Right lobe of liver (tissue), 6 donors: ENCODE measurements at regions not wholly inside any gene's neighbourhood (a gene's known extent, or its start where the extent isn't known, plus 50 kb on each side); places are given as distances from the start of the nearest gene placed in this dataset.

ENCODE experiments used
- ATAC-seq, 4 donors: fragments of 200-7000 bp; cut with Tn5 transposase; one replicate each; pipeline ENCODE4 v1.9.1; 2020; ENCODE audit warnings: mild to moderate bottlenecking in 4 of 4, moderate library complexity in 4 of 4
- DNase-seq, 3 donors: peaks; one replicate each; pipeline ENCODE4 v3.0.0-alpha.2; 2020
- H3K27ac ChIP-seq, 3 donors: fragments of 200-600 bp; one replicate each; pipeline ENCODE4 v1.8.0; 2022
- H3K27me3 ChIP-seq, 2 donors: fragments of 200-600 bp; one replicate each; pipeline ENCODE4 v1.8.0; 2022
- H3K36me3 ChIP-seq, 4 donors: fragments of 200-600 bp; sonication (generic) in 1 of 4; one replicate each; pipeline versions ENCODE4 v1.5.1 to v1.8.0; 2017 to 2022; ENCODE audit warnings: control low read depth in 1 of 4
- H3K4me1 ChIP-seq, 4 donors: fragments of 200-600 bp; sonication (generic) in 1 of 4; one replicate each; pipeline versions ENCODE4 v1.5.1 to v1.8.0; 2017 to 2022; ENCODE audit warnings: control low read depth in 1 of 4
- H3K4me3 ChIP-seq, 3 donors: fragments of 200-600 bp; one replicate each; pipeline ENCODE4 v1.8.0; 2022
- H3K9me3 ChIP-seq, 4 donors: fragments of 200-600 bp; sonication (generic) in 1 of 4; one replicate each; pipeline versions ENCODE4 v1.5.1 to v1.8.0; 2017 to 2022; ENCODE audit warnings: control low read depth in 1 of 4
- POLR2A ChIP-seq: fragments of 450-650 bp; IDR thresholded peaks from one replicate; pipeline ENCODE4 v1.6.1; 2017; ENCODE audit warnings: antibody characterized with exemption, mild to moderate bottlenecking
- WGBS: methylation state at CpG from one replicate; pipeline ENCODE4 v1.1.6; 2018; ENCODE audit warnings: low coverage, low lambda C conversion rate; ENCODE audit not compliant: insufficient coverage; ENCODE audit errors: missing lambda C conversion rate; 5-methylcytosine and 5-hydroxymethylcytosine counted together
- intact Hi-C, 2 donors: fragments of 100-400 bp; cut with DNase I; formaldehyde crosslinking; loops; one replicate each; pipeline versions ENCODE4 v1.11.2 to v1.14.1; 2022
- TF ChIP-seq, protein P1 (sequence below), 4 donors: fragments of 200-600 bp in 3 of 4; fragments of 450-650 bp in 1 of 4; IDR thresholded peaks; one replicate each; pipeline versions ENCODE4 v1.5.1 to v1.8.0; 2016 to 2022; ENCODE audit warnings: antibody characterized with exemption in 4 of 4, mild to moderate bottlenecking in 2 of 4
- donor health status: DM: no; HTN: yes; CAD: no.
- donor health status: DM: no; HTN: no; CAD: no.
- donor health status: DM: no; HTN: no; CAD: no.
- donor health status: DM: no; HTN: yes; CAD: no.
- donor health status: DM: no; HTN: yes; CAD: no.

DNA sequence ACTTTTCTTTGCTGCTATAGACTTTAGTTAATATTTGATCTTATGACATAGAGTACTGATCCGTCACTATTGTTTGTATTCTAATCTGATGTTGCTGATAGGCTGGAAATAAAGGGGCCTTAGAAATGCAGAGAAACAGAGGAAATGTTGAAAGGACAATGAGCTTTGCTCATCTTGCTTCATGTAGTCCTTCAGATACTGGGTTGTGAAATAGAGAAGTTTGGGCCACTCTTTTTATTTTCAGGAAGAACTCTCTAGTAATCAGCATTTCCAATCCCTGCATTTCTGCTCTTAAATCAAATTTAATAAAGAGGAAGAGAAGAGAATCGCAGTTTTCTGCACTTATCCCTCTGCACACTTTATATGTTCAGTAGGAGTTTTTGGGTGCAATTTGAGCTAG, 192.8 kb upstream of the THBS1 start:
- H3K4me1 ChIP-seq = no peaks in the 10 kb centered on the region
- intact Hi-C loops = no loop called here
- no peak overlapping the region for H3K27ac ChIP-seq
- no peak overlapping the region for H3K4me3 ChIP-seq
- no peaks in the 10 kb centered on the region for H3K27me3 ChIP-seq
- H3K9me3 ChIP-seq = no peaks in the 10 kb centered on the region
- peak in 3 of 4 donors; percentile 31 to 64 (median 52) for ATAC-seq
- H3K36me3 ChIP-seq = no peaks in the 10 kb centered on the region
- TF ChIP-seq POLR2A = no peak
- TF ChIP-seq, protein P1, sequence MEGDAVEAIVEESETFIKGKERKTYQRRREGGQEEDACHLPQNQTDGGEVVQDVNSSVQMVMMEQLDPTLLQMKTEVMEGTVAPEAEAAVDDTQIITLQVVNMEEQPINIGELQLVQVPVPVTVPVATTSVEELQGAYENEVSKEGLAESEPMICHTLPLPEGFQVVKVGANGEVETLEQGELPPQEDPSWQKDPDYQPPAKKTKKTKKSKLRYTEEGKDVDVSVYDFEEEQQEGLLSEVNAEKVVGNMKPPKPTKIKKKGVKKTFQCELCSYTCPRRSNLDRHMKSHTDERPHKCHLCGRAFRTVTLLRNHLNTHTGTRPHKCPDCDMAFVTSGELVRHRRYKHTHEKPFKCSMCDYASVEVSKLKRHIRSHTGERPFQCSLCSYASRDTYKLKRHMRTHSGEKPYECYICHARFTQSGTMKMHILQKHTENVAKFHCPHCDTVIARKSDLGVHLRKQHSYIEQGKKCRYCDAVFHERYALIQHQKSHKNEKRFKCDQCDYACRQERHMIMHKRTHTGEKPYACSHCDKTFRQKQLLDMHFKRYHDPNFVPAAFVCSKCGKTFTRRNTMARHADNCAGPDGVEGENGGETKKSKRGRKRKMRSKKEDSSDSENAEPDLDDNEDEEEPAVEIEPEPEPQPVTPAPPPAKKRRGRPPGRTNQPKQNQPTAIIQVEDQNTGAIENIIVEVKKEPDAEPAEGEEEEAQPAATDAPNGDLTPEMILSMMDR (IDR thresholded peaks at IDR 0.05) = no peak
- WGBS = 36% methylated on average over 2 of the region's 2 CpGs
- DNase-seq = no peak

DNA sequence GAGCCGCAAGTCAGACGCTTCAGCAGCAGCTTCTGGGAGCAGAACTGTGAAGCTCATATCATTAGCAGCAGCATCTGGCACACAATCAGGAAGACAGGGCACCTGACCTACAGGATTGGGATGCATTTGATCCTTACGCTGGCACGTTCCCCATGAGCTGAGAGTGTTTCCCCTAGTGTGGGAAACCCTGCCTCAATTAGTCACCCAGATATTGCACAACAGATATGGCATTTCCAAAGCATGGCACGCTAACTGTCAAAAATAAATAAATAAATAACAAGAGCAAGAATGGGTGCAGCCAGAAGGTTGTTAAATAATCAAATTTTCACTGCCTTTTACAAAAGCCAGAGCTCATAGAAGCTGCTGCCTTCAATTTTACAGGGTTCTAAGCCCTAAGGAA, 189.6 kb upstream of the THBS1 start:
- H3K27me3 ChIP-seq = no peaks in the 10 kb centered on the region
- DNase-seq = no peak
- intact Hi-C loops = no loop called here
- no peak overlapping the region for H3K27ac ChIP-seq
- H3K4me1 ChIP-seq = no peaks in the 10 kb centered on the region
- no peak for TF ChIP-seq POLR2A
- TF ChIP-seq, protein P1 (IDR thresholded peaks at IDR 0.05) = no peak
- no peak overlapping the region for H3K4me3 ChIP-seq
- no peaks in the 10 kb centered on the region for H3K9me3 ChIP-seq
- no peaks in the 10 kb centered on the region for H3K36me3 ChIP-seq
- peak in 1 of 4 donors; percentile 26 for ATAC-seq
- 14% methylated on average over 1 of the region's 5 CpGs for WGBS

GRCh38 chr15:39392469-39393047, 188.3 kb upstream of the THBS1 start:
- intact Hi-C loops = no loop called here
- DNase-seq (no peak), ATAC-seq (peak in 1 of 4 donors; percentile 24)
- Histone ChIP-seq H3K27ac (no peak overlapping the region), H3K36me3 (no peaks in the 10 kb centered on the region), H3K4me1 (no peaks in the 10 kb centered on the region), H3K4me3 (no peak overlapping the region), H3K9me3 (no peaks in the 10 kb centered on the region), H3K27me3 (no peaks in the 10 kb centered on the region)
- TF ChIP-seq, protein P1 (IDR thresholded peaks at IDR 0.05) = no peak
- no peak for TF ChIP-seq POLR2A
- 56% methylated on average over 4 of the region's 4 CpGs for WGBS

DNA sequence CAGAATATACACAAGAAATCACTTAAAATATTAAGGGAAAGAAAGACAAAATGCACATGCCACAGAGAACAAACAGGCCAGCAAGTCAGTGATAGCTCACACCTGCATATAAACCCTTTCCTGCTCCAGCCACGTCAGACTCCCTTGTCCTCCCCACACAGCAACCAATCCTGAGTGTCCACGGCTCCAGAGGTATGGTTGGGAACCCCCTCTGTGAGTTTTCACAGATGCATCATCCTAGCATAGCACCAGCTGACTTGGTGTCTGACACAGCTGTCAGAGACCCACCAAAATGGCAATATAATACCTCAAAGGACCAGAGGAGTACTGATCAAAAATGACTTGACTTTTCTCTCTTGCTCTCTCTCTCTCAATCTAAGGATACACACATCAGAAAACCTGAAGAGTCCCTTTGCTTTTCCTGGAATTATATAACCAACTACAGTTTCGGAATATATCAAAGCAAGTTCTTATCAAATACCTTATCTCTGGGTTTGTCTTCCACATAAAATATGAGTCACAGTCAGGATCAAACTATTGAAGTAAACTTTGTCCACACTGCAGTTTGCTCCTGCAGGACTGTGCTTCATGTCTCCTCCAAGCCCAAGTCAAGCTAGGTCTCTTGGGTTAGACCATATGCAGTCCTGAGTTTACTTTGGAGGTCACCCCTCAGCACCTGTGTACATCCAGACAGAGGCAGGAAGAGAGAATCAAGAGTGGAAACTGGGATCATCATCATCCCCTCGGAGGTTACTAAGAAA, 187.1 kb upstream of the THBS1 start:
- DNase-seq (no peak), ATAC-seq (peak in 1 of 4 donors; percentile 67)
- Histone ChIP-seq H3K27me3 (no peaks in the 10 kb centered on the region), H3K9me3 (no peaks in the 10 kb centered on the region), H3K4me1 (no peaks in the 10 kb centered on the region), H3K4me3 (no peak overlapping the region), H3K36me3 (no peaks in the 10 kb centered on the region), H3K27ac (no peak overlapping the region)
- TF ChIP-seq POLR2A = no peak
- TF ChIP-seq, protein P1 (IDR thresholded peaks at IDR 0.05) = no peak
- intact Hi-C loops = no loop called here
- WGBS = 67% methylated on average over 4 of the region's 4 CpGs
